GM21528 (cell line): ENCODE measurements at regions not wholly inside any gene's neighbourhood (a gene's known extent, or its start where the extent isn't known, plus 50 kb on each side); places are given as distances from the start of the nearest gene placed in this dataset.
A peak's percentile ranks its signal among the peaks of the same experiment; 100 is the strongest.

ENCODE experiments used
- ATAC-seq: cut with Tn5 transposase; IDR thresholded peaks from one replicate; pipeline ENCODE4 v1.9.1; 2021; ENCODE audit warnings: mild to moderate bottlenecking, moderate library complexity; ENCODE audit not compliant: unreplicated experiment, low FRiP score

DNA sequence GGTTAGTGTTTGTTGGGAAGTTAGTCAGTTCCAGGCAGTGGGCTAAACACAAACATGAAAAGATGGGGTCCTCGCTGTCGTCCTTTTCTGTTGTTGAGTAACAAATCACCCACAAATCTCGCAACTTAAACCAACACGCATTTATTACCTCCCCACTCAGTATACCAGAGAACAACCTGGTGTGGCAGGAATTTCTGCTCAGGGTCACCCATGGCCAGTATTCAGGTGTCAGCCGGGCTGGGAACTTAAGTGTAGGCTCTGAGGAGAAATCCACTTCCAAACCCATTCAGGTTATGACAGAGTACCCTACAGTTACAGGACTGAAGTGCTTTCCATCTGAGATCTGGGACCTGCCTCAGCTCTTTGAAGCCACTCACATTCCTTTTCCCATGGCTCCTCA lies 73.6 kb upstream of the SP4 start:
- no peak for ATAC-seq

- ATAC-seq, result peak; percentile 86
Measured at GRCh38 chr7:21355406-21355874, 72.4 kb upstream of the SP4 start.

DNA sequence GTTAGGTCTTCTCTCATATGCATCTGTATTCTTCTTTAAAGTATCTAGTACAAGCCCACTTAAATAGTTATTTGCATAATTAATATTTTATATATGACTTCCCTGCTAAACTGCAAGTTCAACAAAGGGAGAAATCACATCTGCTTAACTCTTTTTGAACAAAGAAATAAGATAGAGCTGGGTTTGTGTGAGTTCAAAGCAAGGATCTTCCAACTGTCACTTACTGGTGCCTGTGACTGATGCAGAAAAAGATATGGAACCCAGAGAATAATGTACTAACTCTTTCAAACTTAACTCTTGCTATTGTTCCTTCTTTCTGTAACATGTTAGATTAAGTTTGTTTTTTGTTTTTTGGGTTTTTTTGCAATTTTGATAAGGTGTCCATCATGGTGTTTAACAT lies 71.3 kb upstream of the SP4 start:
- ATAC-seq, result no peak

DNA sequence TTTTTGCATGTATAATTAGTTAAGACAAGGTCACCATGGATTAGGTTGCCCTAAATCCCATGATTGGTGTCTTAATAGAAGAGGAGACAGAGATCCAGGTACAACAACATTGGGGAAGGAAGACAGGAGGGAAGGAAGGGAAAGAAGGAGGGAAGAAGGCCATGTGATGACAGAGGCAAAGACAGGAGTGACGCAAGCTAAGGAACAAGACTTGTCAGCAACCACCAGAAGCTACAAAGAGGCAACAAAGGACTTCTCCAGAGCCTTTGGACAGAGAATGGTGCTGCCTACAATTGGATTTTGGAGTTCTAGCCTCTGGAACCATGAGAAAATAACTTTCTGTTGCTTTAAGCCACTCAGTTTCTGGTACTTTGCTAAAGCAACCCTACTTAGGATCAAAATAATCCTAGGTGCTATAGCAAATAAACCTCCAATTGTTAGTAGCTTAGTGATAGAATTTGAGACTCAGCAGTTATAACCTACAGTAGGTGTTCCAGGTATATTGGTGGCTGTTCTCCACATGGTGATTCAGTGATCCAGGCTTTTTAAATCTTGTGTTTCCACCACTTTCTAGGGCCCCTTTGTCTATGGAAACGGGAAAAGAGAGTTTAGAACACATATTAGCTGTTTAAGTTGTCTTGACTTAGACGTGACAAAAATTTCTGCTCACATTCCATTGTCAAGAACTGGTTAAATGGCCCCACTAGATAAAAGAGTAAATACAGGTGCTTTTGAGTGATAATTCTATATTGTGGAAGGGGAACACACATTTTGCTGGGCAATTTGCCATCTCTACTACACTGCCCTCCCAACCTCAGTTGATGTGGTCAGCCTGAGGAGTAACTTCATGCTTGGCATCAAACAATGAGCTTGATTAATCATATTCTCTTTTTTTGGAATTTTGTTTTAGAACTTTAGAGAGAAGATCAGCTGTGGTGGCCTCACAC lies 70.5 kb upstream of the SP4 start:
- ATAC-seq, result no peak

- no peak for ATAC-seq
Measured at GRCh38 chr7:21358648-21359047, 69.2 kb upstream of the SP4 start.

- ATAC-seq, result no peak
Measured at GRCh38 chr7:21359163-21359562, 68.7 kb upstream of the SP4 start.

DNA sequence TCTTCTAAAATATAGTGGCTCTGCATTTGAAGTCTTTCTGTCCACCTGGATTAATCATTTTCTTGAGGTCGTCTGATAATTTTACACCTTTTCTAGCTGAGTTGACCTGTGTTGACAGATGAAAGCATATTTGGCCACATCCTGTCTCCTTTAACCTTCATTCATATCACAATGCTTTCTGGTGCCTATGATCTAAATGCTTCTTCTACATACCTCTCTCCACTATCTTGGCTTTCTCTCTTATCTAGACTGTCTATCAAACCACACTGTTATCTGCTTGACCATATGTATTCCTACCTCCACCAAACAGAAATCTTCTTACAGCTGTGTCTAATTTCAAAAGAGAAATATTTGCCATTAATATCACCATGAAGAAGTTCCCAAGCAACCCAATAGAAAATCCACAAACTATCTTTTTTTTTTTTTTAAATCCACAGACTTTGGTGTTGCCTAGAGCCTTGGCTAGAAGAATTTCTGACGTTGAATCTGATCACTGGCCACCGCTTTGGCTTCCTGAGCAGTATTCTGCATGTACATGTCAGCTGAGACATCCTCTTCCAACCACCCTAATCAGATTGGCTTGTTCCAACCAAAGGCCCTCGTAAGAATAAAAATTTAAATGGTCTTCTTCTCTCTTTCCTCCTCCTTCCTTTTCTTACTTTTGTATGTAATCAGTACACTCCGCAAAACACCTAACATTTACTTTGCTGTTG lies 66.3 kb upstream of the SP4 start:
- no peak for ATAC-seq

DNA sequence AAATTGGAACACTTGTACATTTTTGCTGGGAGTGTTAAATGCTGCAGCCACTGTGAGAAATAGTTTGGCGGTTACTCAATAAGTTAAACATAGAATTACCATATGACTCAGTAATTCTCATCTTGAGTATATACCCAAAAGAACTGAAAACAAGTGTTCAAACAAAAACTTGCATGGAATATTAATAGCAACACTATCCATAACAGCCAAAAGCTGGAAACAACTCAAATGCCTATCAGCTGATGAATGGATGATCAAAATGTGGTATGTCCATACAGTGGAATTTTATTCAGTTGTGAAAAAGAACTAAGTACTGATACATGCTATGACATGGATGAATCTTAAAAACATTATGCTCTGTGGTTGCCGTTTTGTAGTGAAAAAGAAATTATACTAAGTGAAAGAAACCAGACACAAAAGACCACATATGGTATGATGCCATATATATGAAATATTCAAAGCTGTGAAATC lies 63.0 kb upstream of the SP4 start:
- peak; percentile 66 for ATAC-seq

DNA sequence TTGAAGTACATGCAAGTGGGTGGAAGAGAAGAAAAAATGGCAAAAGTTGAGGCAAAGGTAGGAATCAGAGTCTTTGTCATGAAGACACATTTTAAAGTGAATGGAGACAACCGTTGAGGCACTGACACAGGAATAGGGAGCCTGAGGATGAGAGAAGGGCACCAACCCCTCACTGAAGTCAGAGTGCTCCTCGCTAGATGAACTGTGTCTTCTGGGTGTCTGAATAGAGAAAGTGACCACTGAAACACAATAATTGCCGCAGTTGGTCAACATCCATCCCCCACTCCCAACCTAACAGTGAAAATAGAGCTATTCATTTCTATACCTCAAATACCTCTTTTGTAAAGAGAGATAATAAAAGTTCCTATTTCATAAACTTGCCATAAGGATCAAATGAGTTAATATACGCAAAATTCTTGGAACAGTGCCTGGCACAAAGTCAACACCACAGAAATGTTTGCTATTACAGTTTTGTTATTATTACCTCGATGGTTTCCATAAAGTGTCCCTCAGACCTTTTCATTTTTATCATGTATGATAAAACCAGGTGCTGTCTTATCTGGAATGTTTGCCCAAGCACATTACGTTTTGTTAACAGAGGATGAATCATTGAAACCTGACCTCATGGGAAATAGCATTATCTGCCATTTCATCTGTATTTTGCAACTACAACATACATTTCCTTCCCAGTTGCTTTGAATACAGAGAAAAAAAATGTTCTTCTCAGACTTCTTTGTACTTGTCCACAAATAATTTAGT lies 61.8 kb upstream of the SP4 start:
- no peak for ATAC-seq

DNA sequence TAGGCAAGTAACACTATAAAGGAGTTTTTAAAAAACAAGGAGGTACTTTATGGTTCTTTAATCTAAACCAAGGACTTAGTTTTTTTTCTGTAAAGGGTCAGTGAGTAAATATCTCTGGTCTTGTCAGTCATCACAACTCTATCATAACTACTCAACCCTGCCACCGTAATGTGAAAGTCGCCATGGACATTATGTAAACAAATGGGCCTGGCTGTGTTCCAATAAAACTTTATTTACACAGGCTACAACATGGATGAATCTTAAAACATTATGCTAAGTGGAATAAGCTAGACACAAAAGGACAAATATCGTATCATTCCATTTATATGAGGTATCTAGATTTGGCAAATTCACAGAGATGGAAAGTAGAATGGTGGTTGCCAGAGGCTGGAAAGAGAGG lies 60.8 kb upstream of the SP4 start:
- ATAC-seq, result no peak

DNA sequence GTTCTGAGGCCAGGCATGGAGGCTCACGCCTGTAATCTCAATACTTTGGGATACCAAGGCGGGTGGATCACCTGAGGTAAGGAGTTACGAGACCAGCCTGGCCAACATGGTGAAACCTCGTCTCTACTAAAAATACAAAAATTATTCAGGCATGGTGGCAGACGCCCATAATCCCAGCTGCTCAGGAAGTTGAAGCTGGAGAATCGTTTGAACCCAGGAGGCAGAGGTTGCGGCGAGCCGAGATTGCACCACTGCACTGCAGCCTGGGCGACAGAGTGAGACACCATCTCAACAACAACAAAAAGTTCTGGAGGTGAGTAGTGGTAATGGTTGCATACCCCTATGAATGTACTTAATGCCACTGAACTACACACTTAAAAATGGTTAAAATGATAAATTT lies 60.3 kb upstream of the SP4 start:
- no peak for ATAC-seq

DNA sequence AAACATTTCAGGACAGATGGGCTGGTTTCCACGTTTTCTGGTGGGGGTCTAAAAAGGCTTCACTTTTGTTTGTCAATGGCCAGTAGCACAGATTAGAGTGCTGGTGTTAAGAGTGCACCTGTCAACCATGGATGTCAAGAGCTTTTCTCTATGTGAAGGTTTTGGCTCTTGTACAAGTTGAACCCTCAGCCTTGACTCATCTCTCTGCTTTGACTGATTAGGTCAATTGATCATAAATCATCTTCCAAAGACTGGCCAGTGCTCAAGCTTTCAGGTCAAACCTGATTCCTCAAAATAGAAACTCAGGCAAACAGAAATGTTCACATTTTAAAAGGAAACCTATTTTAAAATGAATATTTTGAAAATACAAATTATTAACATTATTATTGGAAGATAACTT lies 59.6 kb upstream of the SP4 start:
- ATAC-seq, result no peak

GRCh38 chr7:21370283-21370982 lies 57.5 kb upstream of the SP4 start:
- no peak for ATAC-seq

GRCh38 chr7:21371360-21371759 lies 56.5 kb upstream of the SP4 start:
- ATAC-seq, result no peak

DNA sequence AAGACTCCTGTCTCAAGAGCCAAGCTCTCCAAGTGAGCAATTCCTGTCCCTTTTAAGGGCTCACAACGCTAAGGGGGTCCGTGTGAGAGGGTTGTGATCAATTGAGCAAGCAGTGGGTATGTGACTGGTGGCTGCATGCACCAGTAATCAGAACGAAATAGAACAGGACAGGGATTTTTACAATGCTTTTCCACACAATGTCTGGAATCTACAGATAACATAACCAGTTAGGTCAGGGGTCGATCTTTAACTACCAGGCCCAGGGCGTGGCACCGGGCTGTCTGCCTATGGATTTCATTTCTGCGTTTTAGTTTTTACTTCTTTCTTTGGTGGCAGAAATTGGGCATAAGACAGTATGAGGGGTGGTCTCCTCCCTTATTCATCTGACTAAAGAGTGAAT lies 54.9 kb upstream of the SP4 start:
- ATAC-seq, result no peak

GRCh38 chr7:21374134-21374533 lies 53.7 kb upstream of the SP4 start:
- ATAC-seq, result no peak

DNA sequence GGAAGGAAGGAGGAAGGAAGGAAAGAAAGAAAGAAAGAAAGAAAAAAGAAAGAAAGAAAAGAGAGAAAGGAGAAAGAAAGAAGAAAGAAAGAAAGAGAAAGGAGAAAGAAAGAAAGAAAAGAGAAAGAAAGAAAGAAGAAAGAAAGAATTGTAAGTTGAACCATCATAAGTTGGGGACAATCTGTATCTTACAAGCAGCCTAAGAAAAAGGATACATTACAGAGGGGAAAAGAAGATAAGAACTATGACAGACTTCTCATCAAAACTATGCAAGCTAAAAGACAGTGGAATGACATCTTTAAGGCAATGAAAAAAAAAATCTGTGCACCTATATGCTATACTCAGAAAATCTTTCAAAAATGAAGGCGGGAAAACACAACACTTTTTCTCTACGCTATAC lies 50.3 kb upstream of the SP4 start:
- ATAC-seq, result no peak
